ENCODE measurements at regions not wholly inside any gene's neighbourhood (a gene's known extent, or its start where the extent isn't known, plus 50 kb on each side); places are given as distances from the start of the nearest gene placed in this dataset.

- TF ChIP-seq, protein P1, sequence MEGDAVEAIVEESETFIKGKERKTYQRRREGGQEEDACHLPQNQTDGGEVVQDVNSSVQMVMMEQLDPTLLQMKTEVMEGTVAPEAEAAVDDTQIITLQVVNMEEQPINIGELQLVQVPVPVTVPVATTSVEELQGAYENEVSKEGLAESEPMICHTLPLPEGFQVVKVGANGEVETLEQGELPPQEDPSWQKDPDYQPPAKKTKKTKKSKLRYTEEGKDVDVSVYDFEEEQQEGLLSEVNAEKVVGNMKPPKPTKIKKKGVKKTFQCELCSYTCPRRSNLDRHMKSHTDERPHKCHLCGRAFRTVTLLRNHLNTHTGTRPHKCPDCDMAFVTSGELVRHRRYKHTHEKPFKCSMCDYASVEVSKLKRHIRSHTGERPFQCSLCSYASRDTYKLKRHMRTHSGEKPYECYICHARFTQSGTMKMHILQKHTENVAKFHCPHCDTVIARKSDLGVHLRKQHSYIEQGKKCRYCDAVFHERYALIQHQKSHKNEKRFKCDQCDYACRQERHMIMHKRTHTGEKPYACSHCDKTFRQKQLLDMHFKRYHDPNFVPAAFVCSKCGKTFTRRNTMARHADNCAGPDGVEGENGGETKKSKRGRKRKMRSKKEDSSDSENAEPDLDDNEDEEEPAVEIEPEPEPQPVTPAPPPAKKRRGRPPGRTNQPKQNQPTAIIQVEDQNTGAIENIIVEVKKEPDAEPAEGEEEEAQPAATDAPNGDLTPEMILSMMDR (IDR thresholded peaks at IDR 0.05; ENCODE audit: insufficient read depth, low read length), result no peak
Measured at GRCh38 chrX:120819126-120819525, 56.5 kb downstream of the CT47B1 start.

GRCh38 chrX:120813982-120814381 is 61.7 kb downstream of the CT47B1 start:
- H3K4me3 ChIP-seq (ENCODE audit: low read depth, low read length), result no peak overlapping the region
- DNase-seq (ENCODE audit: low read depth), result no peak
- TF ChIP-seq, protein P1 (IDR thresholded peaks at IDR 0.05; ENCODE audit: insufficient read depth, low read length), result no peak

More at GRCh38 chrX:120819126-120819525, 56.5 kb downstream of the CT47B1 start:
- H3K4me3 ChIP-seq (ENCODE audit: low read depth, low read length), result no peak overlapping the region
- DNase-seq (ENCODE audit: low read depth), result no peak

- no peak for DNase-seq (ENCODE audit: low read depth)
- TF ChIP-seq, protein P1 (IDR thresholded peaks at IDR 0.05; ENCODE audit: insufficient read depth, low read length), result no peak
- no peak overlapping the region for H3K4me3 ChIP-seq (ENCODE audit: low read depth, low read length)
Measured at GRCh38 chrX:120801426-120801825, 74.2 kb downstream of the CT47B1 start.

DNA sequence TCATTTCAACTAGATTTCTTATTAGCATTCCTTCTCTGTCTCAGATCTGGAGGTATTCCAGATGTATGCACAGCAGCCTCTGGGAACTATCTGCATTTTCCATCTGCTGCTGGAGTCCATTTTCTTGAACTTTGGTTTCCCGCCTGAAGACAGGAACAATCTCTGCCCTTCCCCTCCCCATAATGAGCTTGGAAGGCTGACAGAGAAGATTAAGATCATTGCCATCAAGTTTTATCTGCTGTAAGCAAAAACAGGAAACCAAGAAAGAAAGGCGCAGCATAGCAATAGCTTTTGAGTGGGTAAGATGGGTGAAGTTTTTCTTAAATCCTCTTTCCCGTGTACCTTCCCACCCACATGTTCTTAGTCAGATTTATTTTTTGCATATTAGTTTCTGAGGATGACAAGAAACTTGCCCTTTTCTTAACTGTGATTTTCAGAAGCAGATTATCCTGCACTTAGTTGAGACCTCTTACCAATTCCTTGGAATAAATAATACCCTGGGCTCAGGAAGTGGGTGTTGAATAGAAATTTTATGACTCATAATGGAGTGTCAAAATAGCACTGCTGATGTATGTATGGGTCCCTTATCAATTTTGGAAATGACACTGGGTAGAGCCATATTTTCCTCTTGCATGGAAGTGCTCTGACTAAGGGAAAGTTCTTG is 78.3 kb downstream of the CT47B1 start:
- peak; percentile 73 for DNase-seq (ENCODE audit: low read depth)
- no peak overlapping the region for H3K4me3 ChIP-seq (ENCODE audit: low read depth, low read length)
- TF ChIP-seq, protein P1 (IDR thresholded peaks at IDR 0.05; ENCODE audit: insufficient read depth, low read length), result no peak

GRCh38 chrX:120795301-120795700 is 80.4 kb downstream of the CT47B1 start:
- H3K4me3 ChIP-seq (ENCODE audit: low read depth, low read length), result no peak overlapping the region
- peak; percentile 76 for DNase-seq (ENCODE audit: low read depth)
- TF ChIP-seq, protein P1 (IDR thresholded peaks at IDR 0.05; ENCODE audit: insufficient read depth, low read length), result no peak

GRCh38 chrX:120794525-120794975 is 81.1 kb downstream of the CT47B1 start:
- DNase-seq (ENCODE audit: low read depth), result peak; percentile 75
- TF ChIP-seq, protein P1 (IDR thresholded peaks at IDR 0.05; ENCODE audit: insufficient read depth, low read length), result no peak
- H3K4me3 ChIP-seq (ENCODE audit: low read depth, low read length), result no peak overlapping the region

- no peak for DNase-seq (ENCODE audit: low read depth)
- TF ChIP-seq, protein P1 (IDR thresholded peaks at IDR 0.05; ENCODE audit: insufficient read depth, low read length), result no peak
- no peak overlapping the region for H3K4me3 ChIP-seq (ENCODE audit: low read depth, low read length)
Measured at GRCh38 chrX:120793098-120793497, 82.6 kb downstream of the CT47B1 start.
